Stomach (tissue), 8 donors: ENCODE measurements at regions not wholly inside any gene's neighbourhood (a gene's known extent, or its start where the extent isn't known, plus 50 kb on each side); places are given as distances from the start of the nearest gene placed in this dataset.

Experiments used
- DNase-seq, 2 donors: peaks; one replicate each; pipeline versions ENCODE4 v3.0.0 to v3.0.0-alpha.2; 2013 to 2019
- H3K27ac ChIP-seq, 5 donors: fragments of 200-600 bp in 4 of 5; sonication (generic) in 4 of 5; one replicate each; pipeline ENCODE4 v1.5.1; 2013 to 2019; ENCODE audit warnings: mild to moderate bottlenecking in 1 of 5, moderate library complexity in 1 of 5
- H3K27me3 ChIP-seq, 3 donors: fragments of 200-600 bp; sonication (generic); one replicate each; pipeline ENCODE4 v1.5.1; 2017 to 2019; ENCODE audit warnings: mixed run types in 1 of 3
- H3K36me3 ChIP-seq, 4 donors: fragments of 200-600 bp; sonication (generic); 1 replicate in 3 of 4; 2 replicates in 1 of 4; pipeline ENCODE4 v1.5.1; 2016 to 2019
- H3K4me1 ChIP-seq, 4 donors: fragments of 200-600 bp; sonication (generic); one replicate each; pipeline ENCODE4 v1.5.1; 2016 to 2019
- H3K4me3 ChIP-seq, 4 donors: fragments of 200-600 bp; sonication (generic) in 3 of 4; one replicate each; pipeline ENCODE4 v1.5.1; 2016 to 2019; ENCODE audit warnings: mild to moderate bottlenecking in 1 of 4
- H3K9me3 ChIP-seq, 4 donors: fragments of 200-600 bp; sonication (generic); one replicate each; pipeline ENCODE4 v1.5.1; 2016 to 2019
- CTCF ChIP-seq, 7 experiments: fragments of 450-650 bp in 4 of 7; fragments of 200-600 bp in 3 of 7; sonication (generic) in 3 of 7; IDR thresholded peaks; one replicate each; pipeline ENCODE4 v1.5.1; 2016 to 2019; ENCODE audit warnings: antibody characterized with exemption in 7 of 7, control low read depth in 2 of 7, mild to moderate bottlenecking in 1 of 7
- EP300 ChIP-seq: sonication (generic); formaldehyde crosslinking; IDR thresholded peaks from one replicate; pipeline ENCODE4 v1.6.1; 2017; ENCODE audit warnings: antibody characterized with exemption
- POLR2A ChIP-seq, 4 donors: fragments of 450-650 bp; IDR thresholded peaks; one replicate each; pipeline ENCODE4 v1.6.1; 2016; ENCODE audit warnings: antibody characterized with exemption in 4 of 4, control low read depth in 2 of 4, mild to moderate bottlenecking in 1 of 4, moderate library complexity in 1 of 4
- POLR2AphosphoS5 ChIP-seq, 3 donors: sonication (generic); formaldehyde crosslinking; IDR thresholded peaks; one replicate each; pipeline ENCODE4 v1.6.1; 2016; ENCODE audit warnings: antibody characterized with exemption in 3 of 3
- WGBS, 5 donors: extraction: QIAGEN DNeasy Blood & Tissue Kit in 3 of 5; methylation state at CpG; one replicate each; pipeline versions ENCODE4 v1.1.5 to v1.1.7; 2013 to 2018; 5-methylcytosine and 5-hydroxymethylcytosine counted together
- intact Hi-C: fragments of 100-400 bp; cut with DNase I; formaldehyde crosslinking; loops from one replicate; pipeline ENCODE4 v1.15.1; 2023; ENCODE audit warnings: low total_unique reads
- donor health status: healthy with polysubstance abuse.
- donor health status: Bipolar disorder and iron deficiency.
- donor health status: healthy.

DNA sequence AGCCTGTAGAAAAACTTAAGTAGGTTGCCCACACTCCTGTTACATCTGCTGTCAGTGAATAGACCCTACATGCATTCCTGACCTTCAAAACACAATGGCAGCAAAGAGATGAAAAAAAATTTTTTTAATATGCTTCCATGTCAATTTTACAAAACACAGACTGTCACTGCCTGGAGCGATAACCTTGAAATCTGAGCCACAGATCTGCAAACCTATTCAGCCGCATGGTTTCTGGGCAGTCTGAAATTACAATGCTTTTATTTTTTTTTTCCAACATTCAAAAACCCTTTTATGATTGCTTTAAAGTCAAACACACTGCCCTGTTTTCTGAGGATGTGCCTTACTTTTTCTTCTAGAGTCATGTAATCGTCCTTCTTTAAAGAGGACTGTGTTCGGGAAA lies 264.9 kb upstream of the PUDP start:
- Histone ChIP-seq H3K27me3 (no peaks in the 10 kb centered on the region), H3K4me3 (no peak overlapping the region), H3K27ac (no peak overlapping the region), H3K4me1 (no peaks in the 10 kb centered on the region), H3K36me3 (no peaks in the 10 kb centered on the region), H3K9me3 (no peaks in the 10 kb centered on the region)
- intact Hi-C loops: no loop called here
- TF ChIP-seq EP300: no peak
- TF ChIP-seq POLR2AphosphoS5 (IDR thresholded peaks at IDR 0.05): no peak
- no peak for TF ChIP-seq CTCF (IDR thresholded peaks at IDR 0.05)
- WGBS, 5 donors: 61 to 92% (median 72%) methylated on average over 3 to 4 of the region's 4 CpGs
- no peak for DNase-seq

DNA sequence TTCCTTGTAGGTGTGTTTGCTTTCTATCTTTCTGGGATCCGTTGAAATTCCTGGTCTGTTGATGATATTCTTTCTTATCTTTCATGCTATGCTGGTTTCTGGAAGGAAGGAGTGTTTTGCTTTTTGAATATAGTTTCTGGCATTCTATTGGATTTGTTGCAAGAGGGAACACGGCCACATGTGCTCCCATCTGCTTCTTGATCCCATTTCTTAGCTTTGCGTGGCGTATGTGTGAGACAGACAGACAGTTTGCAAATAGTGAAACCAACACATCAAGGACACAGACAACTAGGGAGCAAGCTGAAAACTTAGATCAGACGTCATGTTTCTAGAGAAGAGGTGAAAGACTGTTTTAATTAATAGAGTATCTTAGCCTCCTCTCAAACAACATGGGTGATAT lies 261.9 kb upstream of the PUDP start:
- H3K9me3 ChIP-seq: no peaks in the 10 kb centered on the region
- no peaks in the 10 kb centered on the region for H3K36me3 ChIP-seq
- H3K4me1 ChIP-seq: no peaks in the 10 kb centered on the region
- WGBS, 5 donors: 67 to 83% (median 78%) methylated on average over 5 of the region's 5 CpGs
- no peak for DNase-seq
- no peak for TF ChIP-seq CTCF (IDR thresholded peaks at IDR 0.05)
- TF ChIP-seq EP300: no peak
- no peak for TF ChIP-seq POLR2AphosphoS5 (IDR thresholded peaks at IDR 0.05)
- TF ChIP-seq POLR2A (IDR thresholded peaks at IDR 0.05): no peak
- H3K27me3 ChIP-seq: no peaks in the 10 kb centered on the region
- intact Hi-C loops: no loop called here
- no peak overlapping the region for H3K27ac ChIP-seq
- no peak overlapping the region for H3K4me3 ChIP-seq

- Histone ChIP-seq H3K9me3 (no peaks in the 10 kb centered on the region), H3K36me3 (no peaks in the 10 kb centered on the region), H3K27me3 (no peaks in the 10 kb centered on the region), H3K4me1 (no peaks in the 10 kb centered on the region), H3K27ac (no peak overlapping the region), H3K4me3 (no peak overlapping the region)
- DNase-seq: no peak
- no peak for TF ChIP-seq POLR2AphosphoS5 (IDR thresholded peaks at IDR 0.05)
- no peak for TF ChIP-seq EP300
- TF ChIP-seq POLR2A (IDR thresholded peaks at IDR 0.05): no peak
- TF ChIP-seq CTCF (IDR thresholded peaks at IDR 0.05): no peak
- intact Hi-C loops: no loop called here
- WGBS, 5 donors: 91 to 96% (median 93%) methylated on average over 2 of the region's 2 CpGs
Measured at GRCh38 chrX:7399373-7399772, 251.4 kb upstream of the PUDP start.

DNA sequence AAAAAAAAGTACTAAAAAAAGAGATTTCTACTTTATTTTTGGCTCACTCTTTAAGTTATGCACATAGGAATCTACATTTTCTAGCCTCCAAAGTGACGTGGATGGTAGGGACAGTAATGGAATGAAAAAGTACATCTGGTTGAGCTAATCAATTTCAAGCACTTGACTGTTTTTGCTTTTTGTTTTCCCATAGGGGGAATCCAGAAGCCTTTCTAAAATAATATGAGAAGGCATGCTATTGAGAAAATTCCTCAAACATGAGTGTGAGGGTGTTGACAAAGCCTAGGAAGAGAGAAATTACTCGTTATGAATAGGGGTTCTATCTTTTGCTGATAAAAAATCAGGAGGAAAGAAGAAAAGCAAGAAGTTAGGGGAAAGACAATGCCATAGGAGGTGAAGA lies 242.5 kb upstream of the PUDP start:
- H3K27me3 ChIP-seq: no peaks in the 10 kb centered on the region
- no peak overlapping the region for H3K27ac ChIP-seq
- intact Hi-C loops: no loop called here
- DNase-seq: no peak
- no peaks in the 10 kb centered on the region for H3K36me3 ChIP-seq
- H3K9me3 ChIP-seq: no peaks in the 10 kb centered on the region
- WGBS, 5 donors: 46 to 57% (median 54%) methylated on average over 2 of the region's 2 CpGs
- H3K4me1 ChIP-seq: no peaks in the 10 kb centered on the region
- no peak overlapping the region for H3K4me3 ChIP-seq
- TF ChIP-seq CTCF (IDR thresholded peaks at IDR 0.05) (no peak), EP300 (no peak), POLR2AphosphoS5 (IDR thresholded peaks at IDR 0.05) (no peak), POLR2A (IDR thresholded peaks at IDR 0.05) (no peak)

DNA sequence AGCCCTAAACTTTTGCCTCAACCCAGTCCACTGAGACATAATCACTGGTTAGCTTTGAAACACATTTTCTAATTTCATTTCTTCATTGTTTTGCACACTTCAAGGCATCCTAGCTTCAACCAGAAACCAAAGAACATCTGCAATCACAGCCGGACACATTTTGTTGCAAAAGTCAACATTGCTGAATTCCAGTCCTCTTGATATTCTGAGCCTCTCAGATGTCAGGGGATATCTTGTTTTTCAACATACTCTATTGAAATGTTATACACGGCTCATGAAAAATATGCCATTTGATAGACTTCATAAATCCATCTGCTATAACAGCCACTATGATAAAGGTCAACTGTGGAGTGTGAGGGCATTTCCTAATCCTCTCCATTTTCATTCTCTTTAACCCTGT lies 241.6 kb upstream of the PUDP start:
- Histone ChIP-seq H3K4me1 (no peaks in the 10 kb centered on the region), H3K36me3 (no peaks in the 10 kb centered on the region), H3K27ac (no peak overlapping the region), H3K27me3 (no peaks in the 10 kb centered on the region), H3K4me3 (no peak overlapping the region), H3K9me3 (no peaks in the 10 kb centered on the region)
- 41 to 64% (median 60%) methylated on average over 2 of the region's 2 CpGs for WGBS, 5 donors
- TF ChIP-seq CTCF (IDR thresholded peaks at IDR 0.05) (no peak), POLR2A (IDR thresholded peaks at IDR 0.05) (no peak), EP300 (no peak), POLR2AphosphoS5 (IDR thresholded peaks at IDR 0.05) (no peak)
- DNase-seq: no peak
- intact Hi-C loops: no loop called here
